GM19023 (cell line): ENCODE measurements at regions not wholly inside any gene's neighbourhood (a gene's known extent, or its start where the extent isn't known, plus 50 kb on each side); places are given as distances from the start of the nearest gene placed in this dataset.
"Not testable (repeated sequence)": the region's sequence is repeated elsewhere in the genome, so short reads cannot be mapped to it uniquely, and the experiment has no call there.

Experiments used
- ATAC-seq: cut with Tn5 transposase; IDR thresholded peaks from one replicate; pipeline ENCODE4 v1.9.1; 2021; ENCODE audit warnings: mild to moderate bottlenecking, moderate library complexity; ENCODE audit not compliant: unreplicated experiment

- no peak for ATAC-seq
These were observed 357.2 kb upstream of the EPHA4 start for GRCh38 chr2:221929259-221929658.

- no peak for ATAC-seq
These were observed 354.2 kb upstream of the EPHA4 start for GRCh38 chr2:221926327-221926726.

GRCh38 chr2:221924576-221924975 is 352.5 kb upstream of the EPHA4 start:
- ATAC-seq: no peak

GRCh38 chr2:221915926-221916325 is 343.8 kb upstream of the EPHA4 start:
- no peak for ATAC-seq

GRCh38 chr2:221914334-221914880 is 342.3 kb upstream of the EPHA4 start:
- no peak for ATAC-seq

GRCh38 chr2:221911890-221912289 is 339.8 kb upstream of the EPHA4 start:
- no peak for ATAC-seq

GRCh38 chr2:221911321-221911720 is 339.2 kb upstream of the EPHA4 start:
- ATAC-seq: no peak

DNA sequence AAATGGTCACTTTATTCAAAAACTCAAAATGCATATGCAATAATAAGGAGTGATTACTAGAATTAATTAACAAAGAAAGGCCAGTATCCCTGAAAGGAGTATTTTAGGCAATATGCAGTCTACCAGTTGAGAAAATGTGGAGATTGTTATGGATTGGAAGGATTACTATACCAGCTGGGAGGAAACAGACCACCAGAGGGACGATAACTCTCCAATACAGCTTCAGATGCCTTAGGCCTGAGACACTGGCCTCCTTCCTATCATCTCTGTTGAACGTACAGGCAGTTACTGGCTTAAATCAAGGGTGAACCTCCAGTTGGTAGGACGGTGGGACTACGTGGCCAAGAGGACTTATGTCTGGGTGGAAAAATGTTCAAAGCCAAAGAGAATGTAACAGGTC is 336.4 kb upstream of the EPHA4 start:
- ATAC-seq: no peak

DNA sequence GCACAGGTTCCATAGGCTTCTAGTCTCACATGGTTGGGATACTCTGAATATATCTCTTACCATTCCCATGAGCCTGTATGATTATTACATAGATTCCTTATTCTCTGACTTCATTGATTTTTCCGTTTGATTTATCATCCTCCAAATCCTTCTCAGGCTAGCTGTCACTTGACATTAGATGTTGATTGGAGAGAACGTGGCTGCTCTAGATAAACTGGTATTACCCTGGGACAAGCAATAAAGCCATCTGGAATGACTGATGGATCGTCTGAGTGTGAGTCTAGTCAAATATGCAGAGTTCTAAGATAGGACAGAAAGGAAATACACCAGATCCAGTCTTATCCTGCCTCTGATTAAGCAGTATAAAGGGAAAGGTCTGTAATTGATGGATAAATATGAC is 325.6 kb upstream of the EPHA4 start:
- no peak for ATAC-seq

DNA sequence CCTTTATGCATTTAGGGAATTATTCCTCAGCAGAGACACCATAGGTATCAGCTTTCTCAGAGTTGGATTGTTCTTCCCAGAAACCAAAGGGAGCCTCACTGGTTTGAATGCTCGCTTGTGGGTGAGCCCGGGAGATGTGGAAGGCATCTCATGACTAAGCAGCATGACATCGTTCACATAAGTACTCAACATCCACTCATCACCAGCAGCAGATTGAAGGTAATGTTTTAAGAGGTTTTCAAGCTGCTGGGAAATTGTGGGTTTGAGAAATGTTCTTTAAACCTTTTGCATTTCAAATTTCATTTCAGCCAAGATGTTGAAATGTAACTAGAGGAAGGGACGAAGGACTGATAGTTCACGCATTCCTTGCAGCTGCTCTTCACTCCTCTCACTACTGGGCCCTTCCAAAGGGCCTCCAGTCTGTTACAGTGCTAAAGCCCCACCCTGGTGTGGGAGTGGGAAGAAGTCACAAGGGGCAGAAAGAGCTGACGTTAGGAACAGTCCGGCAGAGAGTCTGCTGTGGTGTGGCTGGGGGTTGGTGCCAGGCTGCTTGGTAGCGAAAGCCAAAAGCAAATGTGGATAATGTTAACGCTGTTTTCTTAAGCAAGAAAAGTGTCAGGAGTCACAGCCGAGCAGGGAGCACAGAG is 324.5 kb upstream of the EPHA4 start:
- ATAC-seq: no peak

DNA sequence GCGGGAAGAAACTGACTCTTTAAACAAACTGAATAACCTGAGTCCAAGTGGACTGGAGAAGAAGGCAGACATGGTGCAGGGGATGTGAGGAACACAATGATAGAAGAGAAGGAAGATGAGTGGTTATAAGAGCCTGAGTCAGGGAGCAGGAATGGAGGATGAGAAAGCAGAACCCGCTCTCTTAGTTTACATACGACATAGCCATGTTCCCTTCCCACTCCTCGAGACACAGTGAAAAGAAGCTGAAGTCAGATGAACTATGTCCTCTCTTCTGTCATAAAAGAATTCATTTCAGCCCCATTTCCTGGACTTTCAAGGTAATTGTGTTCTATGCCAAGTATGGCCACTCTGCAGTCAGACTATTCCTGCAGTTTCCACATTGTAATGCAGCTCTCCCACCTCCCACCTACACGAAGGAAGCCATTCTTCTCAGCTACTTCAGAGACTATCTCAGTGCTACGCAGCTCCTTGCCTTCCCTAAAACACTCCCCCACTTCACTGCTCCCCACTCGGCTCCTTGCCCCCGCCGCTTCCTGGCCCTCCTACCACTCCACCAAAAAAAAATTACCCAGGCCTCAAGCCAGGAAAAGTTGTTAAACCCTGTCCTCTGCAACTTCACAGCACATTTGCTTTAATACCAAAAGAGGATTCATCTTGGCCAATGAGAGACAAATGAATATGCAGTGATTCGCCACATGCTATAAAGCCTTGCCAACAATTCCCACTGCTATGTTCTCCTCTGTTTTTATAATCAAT is 323.4 kb upstream of the EPHA4 start:
- no peak for ATAC-seq

DNA sequence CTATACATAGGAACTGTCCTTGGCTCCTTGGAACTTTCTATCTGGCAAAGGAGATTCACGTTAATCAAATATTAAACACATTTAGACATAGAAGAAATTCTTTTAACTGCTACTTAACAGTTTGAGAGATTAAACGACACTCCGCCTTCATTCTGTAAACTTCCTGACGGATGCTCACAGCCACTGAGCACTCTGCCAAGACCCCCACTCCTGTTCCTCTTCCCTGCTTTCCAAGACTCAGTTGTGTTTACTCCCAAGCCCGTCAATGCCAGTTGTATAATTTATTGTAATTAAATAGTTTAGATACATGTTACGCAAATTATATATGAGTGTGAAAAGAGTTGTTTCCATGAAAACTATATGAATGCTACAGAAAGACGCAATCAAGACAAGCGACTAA is 321.4 kb upstream of the EPHA4 start:
- ATAC-seq: no peak

- ATAC-seq: not testable (repeated sequence)
These were observed 319.9 kb upstream of the EPHA4 start for GRCh38 chr2:221892006-221892405.

DNA sequence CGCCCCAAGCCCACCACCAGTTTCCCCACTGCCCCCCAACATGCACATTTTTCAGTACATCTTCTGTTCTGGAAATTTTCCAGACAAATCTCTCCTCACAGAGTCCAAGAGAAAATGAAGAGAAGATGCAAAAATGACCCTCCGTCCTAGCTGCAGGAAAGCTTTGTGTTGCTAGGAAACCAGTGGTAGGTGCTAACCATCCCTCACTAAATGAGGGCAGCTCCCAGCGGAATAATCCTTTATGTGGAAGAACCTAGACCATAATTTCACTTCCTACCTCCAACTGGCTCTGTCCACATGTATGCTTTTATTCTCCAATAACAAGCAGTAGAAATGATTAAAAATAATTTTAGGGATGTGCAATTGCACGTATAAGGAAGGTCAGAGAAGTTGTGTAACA is 311.9 kb upstream of the EPHA4 start:
- ATAC-seq: no peak

GRCh38 chr2:221876016-221876415 is 303.9 kb upstream of the EPHA4 start:
- ATAC-seq: no peak

DNA sequence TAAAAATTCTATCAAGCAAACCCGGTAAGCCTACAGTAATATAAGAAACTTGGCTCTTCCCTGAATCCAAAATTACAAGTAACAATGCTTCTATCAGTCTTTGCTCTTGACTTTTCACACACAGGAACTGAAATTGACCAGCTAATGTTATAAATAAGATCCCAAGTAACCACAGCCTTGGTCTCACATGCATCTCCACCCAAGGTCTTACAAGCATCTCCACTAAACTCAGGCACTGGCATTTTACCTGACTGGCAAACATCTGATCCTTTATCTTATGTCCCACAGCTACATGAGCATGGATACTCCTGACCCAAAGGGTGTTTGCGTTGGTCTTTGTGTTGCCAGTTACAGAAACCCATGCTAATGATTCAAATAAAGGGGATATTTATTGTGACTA is 302.3 kb upstream of the EPHA4 start:
- ATAC-seq: no peak

- no peak for ATAC-seq
These were observed 285.6 kb upstream of the EPHA4 start for GRCh38 chr2:221857719-221858118.

- ATAC-seq: no peak
These were observed 281.2 kb upstream of the EPHA4 start for GRCh38 chr2:221853297-221853696.

DNA sequence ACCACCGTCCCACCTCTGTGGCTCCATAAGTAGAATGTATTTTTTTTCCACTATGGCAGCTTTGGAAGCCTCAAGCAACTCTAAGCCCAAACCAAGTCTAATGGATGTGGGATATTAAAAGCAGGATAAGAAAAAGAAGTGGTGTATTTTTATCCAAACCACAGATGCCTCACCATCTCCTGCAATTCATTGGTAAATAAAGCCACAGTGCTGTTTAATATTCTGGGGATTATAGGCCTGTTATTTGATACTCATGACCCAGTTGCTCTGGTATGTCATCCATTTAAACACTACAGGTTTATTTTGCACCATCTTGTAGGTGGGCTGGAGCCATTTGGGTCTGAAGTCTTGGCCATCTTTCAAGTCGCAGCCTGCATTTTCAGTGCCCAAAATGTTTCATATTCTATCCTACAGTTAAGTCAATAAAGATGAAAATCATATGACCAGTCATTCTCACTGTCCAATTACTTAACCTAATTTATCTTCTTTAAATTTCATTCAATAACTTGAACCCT is 279.5 kb upstream of the EPHA4 start:
- ATAC-seq: no peak

GRCh38 chr2:221850076-221850475 is 278.0 kb upstream of the EPHA4 start:
- no peak for ATAC-seq

GRCh38 chr2:221848286-221848685 is 276.2 kb upstream of the EPHA4 start:
- ATAC-seq: no peak

DNA sequence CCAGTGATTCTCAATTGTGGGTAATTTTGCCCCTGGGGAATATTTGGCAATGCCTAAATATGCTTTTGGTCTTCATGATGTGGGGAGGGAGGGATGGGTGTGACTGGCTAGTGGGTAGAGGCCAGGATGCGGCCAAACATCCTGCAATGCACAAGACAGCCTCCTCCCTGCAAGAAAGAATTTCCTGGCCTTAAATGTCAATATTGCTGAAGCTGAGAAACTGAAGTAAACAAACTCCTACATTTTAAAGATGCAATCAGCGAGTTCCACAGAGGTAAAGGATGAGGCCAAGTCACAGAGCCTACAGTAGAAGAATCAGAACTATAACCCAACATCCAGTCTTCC is 272.9 kb upstream of the EPHA4 start:
- ATAC-seq: no peak
